GM21825 (cell line): ENCODE measurements at regions not wholly inside any gene's neighbourhood (a gene's known extent, or its start where the extent isn't known, plus 50 kb on each side); places are given as distances from the start of the nearest gene placed in this dataset.
"Not testable (repeated sequence)": the region's sequence is repeated elsewhere in the genome, so short reads cannot be mapped to it uniquely, and the experiment has no call there.

ENCODE experiments used
- ATAC-seq: cut with Tn5 transposase; IDR thresholded peaks from one replicate; pipeline ENCODE4 v1.9.1; 2021; ENCODE audit warnings: mild to moderate bottlenecking, moderate library complexity; ENCODE audit not compliant: unreplicated experiment

GRCh38 chr2:128414351-128414750 is 95.7 kb upstream of the HS6ST1 start:
- no peak for ATAC-seq

GRCh38 chr2:128414946-128415778 is 96.5 kb upstream of the HS6ST1 start:
- no peak for ATAC-seq

GRCh38 chr2:128415779-128416061 is 97.1 kb upstream of the HS6ST1 start:
- no peak for ATAC-seq

GRCh38 chr2:128416109-128416785 is 97.6 kb upstream of the HS6ST1 start:
- ATAC-seq, result no peak

- ATAC-seq, result no peak
These were observed 98.1 kb upstream of the HS6ST1 start for GRCh38 chr2:128416806-128417205.

GRCh38 chr2:128417264-128417663 is 98.6 kb upstream of the HS6ST1 start:
- ATAC-seq, result not testable (repeated sequence)

GRCh38 chr2:128420131-128420530 is 101.5 kb upstream of the HS6ST1 start:
- no peak for ATAC-seq

- no peak for ATAC-seq
These were observed 102.1 kb upstream of the HS6ST1 start for GRCh38 chr2:128420776-128421175.

- ATAC-seq, result no peak
These were observed 102.6 kb upstream of the HS6ST1 start for GRCh38 chr2:128421286-128421685.

GRCh38 chr2:128421861-128422311 is 103.2 kb upstream of the HS6ST1 start:
- ATAC-seq, result no peak

- ATAC-seq, result no peak
These were observed 103.9 kb upstream of the HS6ST1 start for GRCh38 chr2:128422571-128422970.

GRCh38 chr2:128423788-128424165 is 105.1 kb upstream of the HS6ST1 start:
- ATAC-seq, result no peak

- no peak for ATAC-seq
These were observed 105.9 kb upstream of the HS6ST1 start for GRCh38 chr2:128424406-128425171.

- no peak for ATAC-seq
These were observed 106.5 kb upstream of the HS6ST1 start for GRCh38 chr2:128425216-128425615.

- ATAC-seq, result no peak
These were observed 107.3 kb upstream of the HS6ST1 start for GRCh38 chr2:128425731-128426620.

GRCh38 chr2:128427413-128427755 is 108.7 kb upstream of the HS6ST1 start:
- no peak for ATAC-seq

- no peak for ATAC-seq
These were observed 109.7 kb upstream of the HS6ST1 start for GRCh38 chr2:128428415-128428814.

- ATAC-seq, result no peak
These were observed 113.8 kb upstream of the HS6ST1 start for GRCh38 chr2:128432423-128432822.

GRCh38 chr2:128433911-128434550 is 115.4 kb upstream of the HS6ST1 start:
- ATAC-seq, result no peak
